SH-SY5Y (cell line): ENCODE measurements at regions not wholly inside any gene's neighbourhood (a gene's known extent, or its start where the extent isn't known, plus 50 kb on each side); places are given as distances from the start of the nearest gene placed in this dataset.

Experiments used
- GATA2 ChIP-seq: IDR thresholded peaks from 2 replicates; pipeline ENCODE4 v1.6.1; 2011; ENCODE audit warnings: mild to moderate bottlenecking, low read depth, low read length
- GATA3 ChIP-seq: IDR thresholded peaks from 2 replicates; pipeline ENCODE4 v1.6.1; 2011; ENCODE audit warnings: low read depth, mild to moderate bottlenecking, low read length, moderate library complexity

GRCh38 chr2:108082978-108083377 is 96.7 kb downstream of the SLC5A7 start:
- no peak for TF ChIP-seq GATA3
- TF ChIP-seq GATA2: no peak
